GM19328 (cell line): ENCODE measurements at regions not wholly inside any gene's neighbourhood (a gene's known extent, or its start where the extent isn't known, plus 50 kb on each side); places are given as distances from the start of the nearest gene placed in this dataset.
"Not testable (repeated sequence)": the region's sequence is repeated elsewhere in the genome, so short reads cannot be mapped to it uniquely, and the experiment has no call there.

Experiments used
- ATAC-seq: cut with Tn5 transposase; IDR thresholded peaks from one replicate; pipeline ENCODE4 v1.9.1; 2021; ENCODE audit warnings: mild to moderate bottlenecking, moderate library complexity; ENCODE audit not compliant: unreplicated experiment

DNA sequence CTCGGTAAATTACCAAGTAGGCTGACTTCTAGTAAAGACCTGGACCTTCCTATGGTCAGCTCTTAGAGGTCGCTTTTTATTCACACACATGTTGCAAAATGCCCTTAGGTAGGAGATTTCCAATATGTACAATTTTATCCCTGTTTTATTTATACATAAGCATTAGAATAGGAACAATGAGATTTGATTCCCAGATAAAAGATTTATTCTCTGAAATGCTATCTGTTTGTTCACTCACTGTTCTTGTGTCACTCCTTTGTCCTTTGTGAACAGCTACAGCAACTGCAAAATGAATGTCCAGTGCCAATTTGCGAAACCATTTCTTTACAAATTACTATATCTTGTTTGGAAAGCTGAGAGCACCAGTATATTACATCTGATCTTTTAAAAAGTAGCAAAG lies 991.5 kb upstream of the TYRP1 start:
- no peak for ATAC-seq

DNA sequence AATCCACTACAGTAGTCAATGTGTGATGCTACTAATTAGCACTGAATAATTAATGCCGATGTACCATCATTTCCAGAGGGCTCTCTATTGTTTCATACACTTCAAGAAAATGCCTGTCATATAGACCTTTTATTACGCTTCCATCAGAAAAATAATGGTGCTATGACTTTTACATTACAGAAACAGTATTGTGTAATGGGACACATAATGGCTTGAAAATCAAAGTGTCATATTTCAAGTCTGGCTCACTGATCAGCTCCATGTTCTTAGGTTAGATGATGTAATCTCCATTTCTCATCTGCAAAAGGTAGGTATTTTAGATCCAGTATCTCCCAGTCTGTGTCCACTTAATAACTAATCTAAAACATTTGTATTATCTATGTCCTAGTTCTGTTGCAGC lies 990.6 kb upstream of the TYRP1 start:
- no peak for ATAC-seq

DNA sequence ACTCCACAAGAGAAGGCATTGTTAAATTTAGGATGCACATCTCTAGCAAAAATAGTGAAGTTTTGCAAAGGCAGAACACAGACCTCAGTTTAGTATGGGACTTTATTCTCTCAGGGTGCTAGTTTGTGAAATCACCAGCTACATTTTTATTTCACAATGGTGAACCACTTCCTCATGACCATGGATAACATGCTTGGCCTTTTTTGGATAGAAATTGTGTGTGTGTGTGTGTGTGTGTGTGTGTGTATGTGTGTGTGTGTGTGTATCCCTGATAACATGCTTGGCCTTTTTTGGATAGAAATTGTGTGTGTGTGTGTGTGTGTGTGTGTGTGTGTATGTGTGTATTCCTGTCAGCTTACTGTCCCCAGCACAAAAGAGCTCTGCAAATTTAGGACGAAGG lies 989.0 kb upstream of the TYRP1 start:
- ATAC-seq: not testable (repeated sequence)

DNA sequence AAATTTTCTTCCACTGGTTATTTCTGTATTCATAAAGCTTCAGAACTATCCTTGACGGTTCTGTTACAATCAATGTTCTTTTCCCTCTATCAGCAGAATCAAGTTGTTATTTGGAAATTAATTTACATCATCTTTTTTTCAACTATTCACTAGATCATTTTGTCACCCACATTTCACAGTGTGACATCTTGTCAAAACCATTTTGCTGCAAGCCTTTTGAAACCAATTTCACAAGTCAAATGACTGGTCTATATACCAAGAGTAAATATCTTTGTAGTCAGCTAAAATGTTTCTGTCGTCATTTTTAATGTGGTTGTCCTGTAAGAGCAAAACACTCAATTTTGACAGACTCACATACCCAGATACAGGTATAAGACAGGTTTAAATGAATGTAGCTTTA lies 984.3 kb upstream of the TYRP1 start:
- no peak for ATAC-seq

DNA sequence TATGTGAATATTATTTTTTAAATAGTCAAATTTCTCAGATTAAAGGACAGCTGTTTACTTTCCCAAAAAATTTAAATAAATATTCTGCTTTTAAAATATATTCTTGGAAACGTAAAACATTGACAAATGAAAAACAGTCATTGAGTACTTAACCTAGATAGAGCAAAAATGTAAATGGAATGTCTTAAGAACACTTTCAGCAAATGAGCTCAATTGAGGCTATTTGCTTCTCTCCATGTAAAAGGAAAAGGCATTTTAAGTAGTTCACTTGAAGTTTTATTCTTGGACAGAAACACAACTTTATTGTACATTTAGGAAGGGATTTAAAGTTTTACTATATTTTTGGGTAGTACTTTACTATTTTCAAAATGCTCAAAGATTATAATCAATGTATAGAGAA lies 983.6 kb upstream of the TYRP1 start:
- ATAC-seq: no peak

DNA sequence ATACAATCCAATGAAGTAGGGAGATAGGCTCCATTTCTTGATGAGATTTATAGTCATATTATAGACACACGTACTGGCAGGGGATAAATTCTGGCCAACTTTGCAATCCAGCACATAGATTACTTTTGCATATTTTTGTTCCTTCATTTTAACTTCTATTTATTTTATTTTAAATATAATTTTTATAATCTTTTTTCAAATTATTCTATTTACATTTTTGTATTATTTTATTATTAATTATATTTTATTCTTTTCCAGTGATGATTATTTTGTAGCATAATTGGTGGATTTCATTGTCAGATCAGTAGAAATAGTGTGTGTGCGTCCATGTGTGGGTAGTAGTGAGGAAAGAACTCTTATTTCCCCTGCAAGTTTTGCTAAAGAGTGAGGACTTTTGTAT lies 980.1 kb upstream of the TYRP1 start:
- ATAC-seq: no peak

DNA sequence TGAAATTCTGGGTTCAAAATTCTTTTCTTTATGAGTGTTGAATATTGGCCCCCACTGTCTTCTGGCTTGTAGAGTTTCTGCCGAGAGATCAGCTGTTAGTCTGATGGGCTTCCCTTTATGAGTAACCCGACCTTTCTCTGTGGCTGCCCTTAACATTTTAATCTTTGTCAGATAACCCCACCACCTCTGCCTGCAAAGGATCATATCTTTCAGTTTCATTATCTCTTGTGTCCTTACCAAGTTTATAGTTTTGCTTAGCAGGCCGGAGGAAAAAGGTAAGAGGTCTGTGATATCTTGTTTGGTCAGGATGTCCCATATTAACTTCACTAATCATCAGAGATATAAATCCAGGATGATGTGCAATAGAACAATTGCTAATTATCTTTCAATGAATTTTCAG lies 970.2 kb upstream of the TYRP1 start:
- no peak for ATAC-seq

DNA sequence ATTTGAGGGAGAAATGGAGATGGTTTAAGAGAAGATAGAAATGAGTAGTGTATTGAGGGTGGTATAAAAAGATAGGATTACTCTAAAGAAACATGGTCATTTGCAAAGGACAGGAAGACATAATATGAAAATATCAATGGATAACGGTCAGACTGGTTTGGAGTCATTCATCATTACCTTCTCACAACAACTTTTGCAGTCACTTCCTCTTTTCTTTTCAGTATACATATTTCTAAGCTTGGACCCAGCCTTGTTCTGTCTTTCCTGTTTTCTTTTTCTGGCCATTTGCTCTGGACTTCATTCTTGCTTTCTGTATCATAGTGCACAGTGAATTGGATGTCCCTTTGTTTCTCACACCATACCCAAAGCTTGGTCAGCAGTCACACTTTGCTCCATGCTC lies 966.5 kb upstream of the TYRP1 start:
- ATAC-seq: no peak

DNA sequence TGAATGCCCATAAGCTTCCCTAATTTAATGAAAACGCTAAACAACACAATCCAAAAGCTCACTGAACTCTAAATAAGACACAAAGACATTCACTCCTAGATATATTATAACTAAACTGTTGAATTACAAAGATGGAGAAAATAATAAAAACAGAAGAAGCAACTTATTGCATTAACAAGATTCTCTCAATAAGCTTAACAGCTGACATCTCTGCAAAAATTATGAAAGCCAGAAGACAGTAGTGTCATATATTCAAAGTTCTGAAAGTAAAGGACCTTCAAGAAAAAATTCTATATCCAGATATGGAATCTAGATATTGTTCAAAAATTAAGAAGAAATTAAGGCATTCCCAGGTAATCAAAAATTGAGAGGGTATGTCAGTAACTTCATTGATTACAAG lies 957.8 kb upstream of the TYRP1 start:
- no peak for ATAC-seq

DNA sequence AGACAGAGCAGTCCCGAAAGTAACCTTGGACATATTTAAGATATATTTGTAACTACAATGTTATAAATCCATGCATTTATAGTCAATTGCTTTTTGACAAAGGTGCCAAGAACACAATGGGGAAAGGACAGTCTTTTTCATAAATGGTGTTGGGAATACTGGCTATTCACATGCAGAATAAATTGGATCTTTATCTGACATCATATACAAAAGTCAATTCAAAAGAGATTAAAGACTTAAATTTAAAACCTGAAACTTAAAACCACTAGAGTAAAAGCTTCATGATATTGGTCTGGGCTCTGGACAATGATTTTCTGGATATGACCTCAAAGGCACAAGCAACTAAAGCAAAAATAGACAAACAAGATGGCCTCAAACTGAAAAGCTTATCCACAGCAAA lies 950.7 kb upstream of the TYRP1 start:
- ATAC-seq: no peak

DNA sequence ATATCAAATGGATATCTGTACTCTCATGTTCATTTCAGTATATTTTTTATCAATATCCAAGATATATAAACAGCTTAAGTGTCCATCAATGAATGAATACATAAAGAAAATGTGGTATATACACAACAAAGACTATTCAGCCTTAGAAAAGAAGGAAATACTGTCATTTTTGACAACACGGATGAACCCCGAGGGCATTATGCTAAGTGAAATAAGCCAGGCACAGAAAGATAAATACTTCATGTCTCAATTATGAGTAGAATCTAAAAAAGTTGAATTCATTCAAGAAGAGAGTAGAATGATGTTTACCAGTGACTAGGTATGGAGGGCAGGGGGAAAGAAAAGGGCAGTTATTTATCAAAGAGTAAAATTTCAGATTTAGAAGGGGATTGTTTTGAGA lies 949.8 kb upstream of the TYRP1 start:
- ATAC-seq: no peak

DNA sequence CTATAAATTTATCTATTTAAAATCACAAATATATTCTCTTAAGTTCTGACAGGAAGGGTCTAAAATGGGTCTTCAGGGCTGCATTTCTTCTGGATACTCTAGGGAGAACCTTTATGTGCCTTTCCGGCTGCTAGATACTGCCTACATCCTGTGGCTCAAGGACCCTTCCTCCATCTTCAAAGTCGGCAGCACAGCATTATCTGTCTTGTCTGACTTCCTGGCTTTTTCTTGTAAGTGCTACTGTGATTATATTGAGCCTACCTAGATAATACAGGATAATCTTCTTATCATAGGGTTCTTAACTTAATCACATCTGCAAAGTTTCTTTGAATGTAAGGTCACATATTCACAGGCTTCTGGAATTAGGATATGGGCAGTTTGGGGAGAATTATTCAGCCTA lies 943.8 kb upstream of the TYRP1 start:
- ATAC-seq: no peak

DNA sequence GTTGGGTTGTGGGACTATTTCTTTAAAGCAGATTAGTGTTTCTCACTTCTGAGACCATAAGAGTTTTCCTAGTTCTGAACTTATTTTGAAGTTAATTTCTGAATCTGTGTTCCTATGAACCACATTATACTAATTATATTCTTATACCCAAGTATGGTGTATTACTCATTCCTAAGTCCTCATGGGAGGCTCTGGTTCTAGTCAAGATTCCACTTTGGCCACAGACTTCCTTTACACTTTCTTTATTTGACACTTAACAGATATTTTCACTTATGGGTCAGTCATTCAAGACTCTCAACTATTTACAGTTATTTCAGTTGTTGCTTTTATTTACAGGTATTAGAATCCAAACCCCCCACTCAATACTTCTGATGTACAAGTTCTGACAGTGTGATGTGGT lies 937.2 kb upstream of the TYRP1 start:
- ATAC-seq: no peak

DNA sequence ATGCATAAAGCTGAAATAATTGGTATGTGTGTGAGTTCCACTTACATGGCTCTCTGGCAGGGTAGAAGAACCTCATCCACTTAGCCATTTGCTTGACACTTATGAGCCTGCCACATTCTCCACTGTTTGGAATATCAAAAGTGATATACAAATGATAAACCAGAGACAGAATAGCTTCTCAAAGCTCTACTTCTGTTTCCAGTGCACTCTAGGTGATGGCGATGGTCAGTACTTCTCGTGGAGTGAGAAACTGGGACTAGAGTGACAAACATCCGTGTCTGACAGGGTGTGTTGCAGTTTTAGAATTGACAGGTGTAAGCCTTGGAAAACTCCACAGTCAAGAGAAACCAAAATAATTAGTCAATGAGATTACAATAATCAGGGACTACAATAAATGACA lies 935.8 kb upstream of the TYRP1 start:
- ATAC-seq: no peak

DNA sequence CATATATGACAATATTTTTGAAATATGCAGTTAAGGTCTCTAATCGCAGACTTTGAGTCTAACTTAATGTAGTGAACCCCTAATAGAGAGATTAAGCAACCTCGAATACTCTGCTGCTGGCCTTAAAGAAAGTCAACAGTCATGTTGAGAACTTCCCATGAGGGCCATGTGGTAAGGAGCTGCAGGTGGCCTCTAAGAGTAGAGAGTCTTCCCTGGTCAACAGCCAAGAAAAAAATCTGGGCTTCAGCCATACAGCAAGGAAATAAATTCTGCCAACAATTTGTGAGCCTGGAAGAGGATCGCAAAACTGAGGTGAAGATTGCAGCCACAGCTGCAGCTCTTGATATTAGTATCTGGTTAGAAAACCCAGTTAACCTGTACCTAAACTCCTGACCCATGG lies 935.2 kb upstream of the TYRP1 start:
- ATAC-seq: no peak

DNA sequence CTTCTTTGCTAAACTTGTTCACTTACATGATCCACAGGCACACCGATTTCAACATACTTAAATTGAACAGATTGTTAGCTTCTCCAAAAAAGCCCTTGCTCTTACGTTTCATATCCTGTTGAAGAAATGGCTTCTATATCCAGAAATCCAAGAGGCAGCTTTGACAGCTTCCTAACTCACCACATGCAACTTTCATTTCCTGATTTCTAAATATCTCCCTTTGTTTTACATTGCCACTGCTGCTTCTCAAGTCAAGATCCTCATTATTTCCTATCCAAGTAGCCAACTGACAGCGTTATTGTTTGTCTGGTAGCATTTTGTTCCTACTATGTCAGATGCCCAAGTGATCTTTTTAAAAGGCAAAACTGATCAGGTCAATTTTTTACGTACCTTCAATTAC lies 913.2 kb upstream of the TYRP1 start:
- ATAC-seq: no peak

DNA sequence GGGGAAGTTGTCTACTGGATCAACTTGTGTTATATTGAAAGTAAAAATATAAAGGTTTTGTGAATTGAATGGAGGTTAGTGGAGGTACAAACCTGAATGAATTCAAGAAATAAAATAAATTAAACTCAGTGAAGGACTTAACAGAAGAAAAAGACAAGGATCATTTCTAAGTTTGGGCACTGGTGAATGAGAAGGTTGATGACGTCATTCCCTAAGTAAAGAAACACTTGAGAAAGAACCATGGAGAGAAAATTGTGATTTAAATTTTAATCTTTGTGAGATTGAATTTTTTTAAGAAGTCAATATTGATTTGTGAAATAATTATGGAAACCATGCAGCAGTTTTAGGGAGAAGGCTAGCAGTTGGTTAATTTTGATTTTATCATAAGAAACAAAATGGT lies 900.3 kb upstream of the TYRP1 start:
- no peak for ATAC-seq

DNA sequence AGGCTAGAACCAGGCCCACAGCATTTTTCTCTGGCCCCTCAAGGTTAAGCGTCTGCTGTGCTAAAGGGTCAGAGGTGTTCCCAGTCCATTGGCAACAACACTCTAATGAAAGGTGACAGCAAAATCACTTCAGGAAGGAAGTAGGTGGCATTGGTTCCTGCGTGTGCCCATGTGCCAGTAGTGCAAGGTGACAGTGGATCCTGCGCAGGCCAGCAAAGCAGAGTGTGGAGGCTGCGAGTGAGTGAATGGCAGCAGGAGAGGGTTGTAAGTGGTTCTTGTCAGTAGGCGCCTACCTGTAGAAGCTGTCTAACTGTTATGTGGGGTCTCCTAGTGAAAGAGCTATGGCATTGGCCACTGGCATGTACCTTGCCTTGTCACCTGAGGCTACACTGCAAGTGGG lies 898.2 kb upstream of the TYRP1 start:
- no peak for ATAC-seq

DNA sequence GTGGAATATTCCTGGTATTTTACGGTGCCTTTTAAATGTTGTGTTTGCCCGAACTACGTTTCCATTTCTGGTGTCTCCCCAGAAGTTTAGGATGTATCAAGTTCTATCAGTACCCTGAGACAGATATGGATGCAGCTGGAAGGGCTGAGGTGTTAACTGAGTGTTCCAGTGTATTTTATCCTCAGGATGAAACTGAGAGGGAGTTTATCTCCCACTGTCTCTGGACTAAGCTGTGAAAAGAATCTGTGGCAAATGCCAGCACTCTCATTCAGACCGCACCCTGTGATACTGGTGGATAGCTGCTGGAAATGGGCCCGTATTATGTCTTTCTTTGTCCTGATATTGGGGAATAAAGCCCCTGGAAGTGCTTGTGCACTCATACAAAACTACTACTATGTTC lies 887.2 kb upstream of the TYRP1 start:
- no peak for ATAC-seq

DNA sequence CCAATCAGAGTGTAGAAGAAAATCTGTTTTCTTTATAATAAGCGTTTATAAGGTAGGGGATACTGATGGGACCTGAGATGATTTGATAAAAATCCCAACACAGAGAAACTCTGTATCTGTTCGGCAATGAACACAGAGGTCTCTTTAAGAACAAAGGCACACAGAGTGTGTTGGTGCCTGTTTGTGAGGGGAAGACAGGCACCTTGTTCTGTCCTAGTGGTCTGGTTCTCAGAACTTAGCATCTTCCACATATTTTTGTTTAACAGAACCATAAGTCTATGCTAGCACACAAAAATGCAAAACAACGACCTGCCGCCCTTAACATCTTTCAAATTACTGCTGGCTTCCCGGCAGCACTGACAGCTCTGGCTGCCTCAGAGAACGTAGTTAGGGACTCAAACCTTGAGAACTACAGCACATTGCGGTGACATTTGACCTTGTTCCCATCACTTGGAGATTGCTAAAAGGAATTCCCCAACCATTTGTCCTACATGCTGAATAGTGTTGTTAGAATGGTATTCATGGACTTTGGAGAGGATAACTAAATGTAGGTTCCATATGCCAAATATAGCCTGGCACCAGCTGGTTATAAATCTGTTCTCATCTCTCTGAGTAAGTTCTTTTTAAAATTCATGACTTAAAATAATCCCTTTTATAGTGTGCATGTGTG lies 871.7 kb upstream of the TYRP1 start:
- ATAC-seq: no peak

DNA sequence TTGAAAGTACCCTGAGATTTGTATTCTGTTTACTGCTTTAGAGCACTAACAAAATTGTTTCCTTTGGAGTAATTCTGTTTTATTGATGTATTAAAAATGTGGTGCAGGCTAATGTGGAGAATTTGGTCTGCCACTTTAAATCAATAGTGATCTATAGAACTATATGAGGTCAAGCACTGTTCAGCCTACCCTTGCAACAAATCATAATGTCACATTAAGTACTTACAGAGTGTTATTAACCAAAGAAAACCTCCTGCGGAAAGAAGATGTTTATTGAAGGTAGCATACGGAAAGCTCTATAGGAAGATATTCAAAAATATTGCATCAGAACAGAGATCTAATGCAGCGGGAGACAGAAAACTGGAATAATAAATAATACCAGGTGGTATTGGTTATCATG lies 865.0 kb upstream of the TYRP1 start:
- ATAC-seq: no peak

DNA sequence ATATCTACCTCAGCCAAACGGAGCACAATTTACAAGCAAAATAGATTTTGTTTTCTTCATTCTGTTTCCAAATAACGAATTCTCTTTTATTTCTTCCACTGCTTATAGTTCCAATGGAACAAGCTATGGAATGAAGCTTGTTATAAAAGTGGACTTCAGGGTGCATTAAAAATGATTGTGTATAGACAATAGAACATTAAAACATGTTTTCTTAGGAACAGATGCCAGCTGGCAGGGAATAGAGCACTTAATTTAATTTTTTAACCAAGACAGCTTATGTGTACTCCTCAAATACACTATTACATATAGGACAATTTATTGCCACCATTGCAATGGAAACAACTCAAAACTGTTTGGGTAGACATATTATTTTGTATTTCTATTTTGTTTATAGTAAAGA lies 860.1 kb upstream of the TYRP1 start:
- no peak for ATAC-seq

DNA sequence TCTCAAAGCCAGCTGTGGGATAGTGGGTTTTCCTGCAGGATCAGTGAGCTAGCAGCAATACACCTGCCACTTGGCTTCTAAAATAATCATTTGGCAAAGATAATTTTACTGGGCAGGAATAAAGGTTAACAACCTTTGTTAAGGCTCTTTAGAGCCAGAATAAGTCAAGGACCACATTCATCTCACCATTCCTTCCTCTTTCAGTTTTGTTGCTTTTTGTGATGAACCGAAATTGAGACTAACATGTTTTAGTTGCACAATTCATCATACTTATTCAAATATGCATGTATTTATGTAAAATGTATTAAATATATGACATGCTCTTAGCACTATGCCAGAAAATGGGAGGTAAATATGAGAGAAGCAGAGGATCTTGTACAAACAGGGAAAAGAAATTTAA lies 824.4 kb upstream of the TYRP1 start:
- ATAC-seq: no peak

DNA sequence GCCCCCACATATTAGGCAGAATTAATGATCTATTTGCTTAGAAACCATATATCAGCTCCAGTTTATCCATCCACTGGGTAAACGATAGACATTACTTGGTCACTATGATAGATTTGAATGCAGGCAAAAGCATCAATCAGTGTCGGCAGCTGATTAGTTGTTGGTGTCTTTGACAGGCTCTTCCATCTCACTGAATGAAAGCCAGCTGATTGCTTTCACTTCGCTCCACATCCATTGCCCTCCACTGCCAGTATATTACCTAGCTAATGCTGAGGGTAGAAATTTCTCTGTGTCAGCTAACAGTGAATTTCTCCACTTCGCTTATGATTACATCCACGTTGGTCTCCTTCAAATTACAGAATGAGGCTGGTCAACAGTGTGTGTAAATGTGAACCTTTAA lies 821.3 kb upstream of the TYRP1 start:
- no peak for ATAC-seq
